ENCODE measurements at regions not wholly inside any gene's neighbourhood (a gene's known extent, or its start where the extent isn't known, plus 50 kb on each side); places are given as distances from the start of the nearest gene placed in this dataset.
"Not testable (repeated sequence)": the region's sequence is repeated elsewhere in the genome, so short reads cannot be mapped to it uniquely, and the experiment has no call there.

DNA sequence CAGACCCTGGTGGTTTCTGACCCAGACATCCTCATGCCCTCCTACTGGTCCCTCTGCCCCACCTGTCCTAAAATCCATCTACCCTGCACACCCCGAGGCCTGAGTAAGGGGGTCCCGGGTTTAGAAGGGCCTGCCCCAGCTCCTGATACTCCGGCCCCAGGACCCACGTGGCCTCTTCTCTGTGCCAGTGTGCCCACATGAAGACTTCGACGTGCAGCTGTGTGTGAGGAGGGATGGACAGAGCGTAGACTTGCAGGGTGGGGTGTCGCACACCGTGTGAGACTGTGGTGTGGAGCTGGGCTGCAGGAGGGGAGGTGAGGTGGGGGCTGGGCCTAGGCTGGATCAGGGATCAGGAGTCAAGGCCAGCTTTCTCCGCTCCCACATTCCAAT is 461.1 kb downstream of the PTPRU start:
- DNase-seq (ENCODE audit: extremely low read depth in 1 of 2, low read depth in 1 of 2), result no peak

DNA sequence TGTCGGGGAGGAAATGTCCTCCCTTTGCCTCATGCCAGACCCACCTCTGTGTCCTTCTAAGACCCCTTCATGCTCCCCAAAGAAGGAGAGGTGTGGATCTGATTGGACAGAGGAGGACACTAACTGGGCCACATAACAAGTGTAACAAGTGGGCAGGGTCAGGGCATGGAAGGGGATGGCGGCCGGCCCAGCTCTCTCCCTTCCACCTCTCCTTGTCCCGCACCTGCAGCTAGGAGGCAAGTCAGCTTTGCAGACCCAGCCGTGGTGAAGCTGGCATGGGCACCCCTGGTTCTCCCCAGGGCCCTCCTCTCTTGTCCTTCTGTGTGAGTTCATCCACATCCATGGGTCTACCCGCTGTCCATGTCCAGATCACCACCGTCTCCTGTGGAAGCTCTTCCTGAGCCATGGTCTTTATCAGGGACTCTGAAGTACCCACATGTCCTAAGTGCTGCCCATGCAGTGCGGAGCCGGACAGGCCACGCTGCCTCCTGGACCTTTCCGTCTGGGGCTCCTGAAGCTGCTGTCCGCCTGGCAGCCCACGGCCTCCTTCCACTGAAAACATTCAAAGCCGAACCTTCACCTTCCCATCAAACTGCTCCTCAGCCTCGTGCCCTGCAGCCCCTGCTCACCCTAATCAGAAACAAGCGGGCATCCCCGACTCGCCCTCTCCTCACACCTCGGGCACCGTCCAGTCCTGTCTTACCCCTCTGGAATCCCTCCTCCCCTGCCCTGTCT is 460.5 kb downstream of the PTPRU start:
- DNase-seq (ENCODE audit: extremely low read depth in 1 of 2, low read depth in 1 of 2), result no peak

DNA sequence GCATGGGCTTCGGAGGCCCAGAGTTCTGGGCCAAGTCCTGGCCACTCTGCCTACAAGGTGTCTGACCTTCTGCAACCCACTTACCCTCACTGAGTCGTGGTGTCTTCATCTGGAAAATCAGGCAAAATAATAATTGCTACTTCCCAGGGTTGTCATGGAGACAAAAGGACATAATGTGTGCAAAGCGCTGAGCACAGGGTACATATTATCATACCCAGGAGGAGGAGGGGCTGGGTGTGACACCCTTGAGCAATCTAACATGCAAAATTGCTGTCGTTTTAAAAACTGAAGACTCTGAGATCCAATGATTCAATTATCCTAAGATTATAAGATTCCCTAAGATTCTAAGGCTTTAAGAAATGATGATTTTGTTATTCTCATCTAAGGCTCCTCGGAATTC is 459.5 kb downstream of the PTPRU start:
- no peak for DNase-seq (ENCODE audit: extremely low read depth in 1 of 2, low read depth in 1 of 2)

DNA sequence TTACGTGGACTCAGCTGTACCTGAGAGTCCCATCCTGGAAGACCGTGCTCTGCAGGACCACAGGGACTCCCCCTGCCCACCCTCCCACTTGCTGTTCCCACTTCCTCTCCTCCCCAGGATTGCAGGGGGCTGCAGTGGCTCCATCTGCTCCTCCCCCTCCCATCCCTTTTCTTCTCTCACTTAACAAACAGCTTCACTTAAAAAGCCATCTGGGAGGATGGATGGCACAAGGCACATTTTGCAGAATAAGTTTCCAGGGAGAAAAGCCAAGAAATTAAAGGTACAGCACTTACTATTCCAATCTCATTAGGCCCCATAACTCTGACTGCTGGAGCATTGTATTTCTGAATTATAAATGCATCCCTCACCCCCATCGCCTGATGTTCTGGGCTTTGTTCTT is 458.7 kb downstream of the PTPRU start:
- DNase-seq (ENCODE audit: extremely low read depth in 1 of 2, low read depth in 1 of 2), result no peak

DNA sequence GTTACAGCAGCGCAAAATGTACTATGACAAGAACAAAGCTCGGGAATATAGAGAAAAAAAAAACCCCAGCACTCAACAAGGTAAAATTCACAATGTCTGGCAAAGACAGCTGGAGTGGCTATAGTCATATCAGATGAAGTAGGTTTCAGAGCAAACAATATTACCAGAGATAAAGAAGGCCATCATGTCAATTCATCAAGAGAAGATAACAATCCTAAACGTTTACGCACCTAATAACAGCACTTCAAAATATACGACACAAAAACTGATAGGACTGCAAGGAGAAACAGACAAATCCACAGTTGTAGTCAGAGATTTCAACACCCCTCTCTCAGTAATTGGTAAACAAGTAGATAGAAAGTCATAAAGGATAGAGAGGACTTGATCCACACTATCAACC is 455.2 kb downstream of the PTPRU start:
- DNase-seq (ENCODE audit: extremely low read depth in 1 of 2, low read depth in 1 of 2), result no peak

DNA sequence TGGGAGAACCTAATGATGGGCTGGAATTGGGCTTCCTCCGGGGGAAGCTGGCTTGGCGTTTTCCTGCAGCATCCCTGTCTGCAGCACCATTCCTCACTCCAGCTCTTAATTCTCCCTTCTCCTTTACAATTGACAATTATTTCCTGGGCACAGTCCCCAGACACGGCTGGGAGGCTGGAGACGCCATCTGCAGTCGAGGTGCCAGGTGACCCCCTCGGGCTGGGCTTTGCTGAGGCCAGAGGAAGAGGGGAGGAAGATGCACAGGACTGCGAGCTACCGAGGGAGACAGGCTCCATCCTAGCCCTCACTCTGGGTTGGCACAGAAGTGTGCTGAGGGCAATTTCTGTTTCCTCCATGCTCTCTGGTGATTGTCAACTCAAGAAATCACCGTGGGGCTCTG is 453.8 kb downstream of the PTPRU start:
- DNase-seq (ENCODE audit: extremely low read depth in 1 of 2, low read depth in 1 of 2), result no peak

DNA sequence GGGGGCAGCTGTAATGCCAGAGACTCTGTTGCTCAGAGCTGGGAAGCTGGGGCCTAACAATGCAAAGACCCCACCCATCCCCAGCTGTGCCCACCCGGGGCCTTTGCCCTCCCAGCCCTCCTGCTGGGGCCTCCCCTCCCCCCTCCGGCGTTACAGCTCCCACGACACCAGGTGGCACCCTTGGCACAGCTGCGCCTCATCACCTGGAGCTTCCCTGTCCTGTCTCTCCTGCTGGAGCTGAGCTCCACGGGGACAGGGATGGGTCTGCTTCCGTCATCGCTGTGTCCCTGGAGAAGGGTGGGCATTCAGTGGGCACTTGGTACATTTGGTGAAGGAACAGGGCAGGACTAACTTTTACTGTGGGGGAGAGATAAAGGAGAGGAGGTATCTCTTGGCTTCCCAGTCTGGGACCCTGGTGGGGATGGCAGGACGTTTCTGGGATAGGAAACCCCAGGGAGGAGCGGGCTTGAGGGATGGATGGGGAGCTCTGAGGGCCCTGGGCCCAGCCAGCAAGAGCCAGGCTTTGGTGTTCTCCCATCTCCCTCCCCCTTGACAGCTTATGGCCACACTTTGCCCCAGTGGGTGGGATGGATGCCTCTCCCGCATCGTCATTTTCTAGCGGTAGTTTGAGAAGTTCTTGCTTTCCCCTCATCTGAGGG is 453.2 kb downstream of the PTPRU start:
- DNase-seq (ENCODE audit: extremely low read depth in 1 of 2, low read depth in 1 of 2), result no peak

DNA sequence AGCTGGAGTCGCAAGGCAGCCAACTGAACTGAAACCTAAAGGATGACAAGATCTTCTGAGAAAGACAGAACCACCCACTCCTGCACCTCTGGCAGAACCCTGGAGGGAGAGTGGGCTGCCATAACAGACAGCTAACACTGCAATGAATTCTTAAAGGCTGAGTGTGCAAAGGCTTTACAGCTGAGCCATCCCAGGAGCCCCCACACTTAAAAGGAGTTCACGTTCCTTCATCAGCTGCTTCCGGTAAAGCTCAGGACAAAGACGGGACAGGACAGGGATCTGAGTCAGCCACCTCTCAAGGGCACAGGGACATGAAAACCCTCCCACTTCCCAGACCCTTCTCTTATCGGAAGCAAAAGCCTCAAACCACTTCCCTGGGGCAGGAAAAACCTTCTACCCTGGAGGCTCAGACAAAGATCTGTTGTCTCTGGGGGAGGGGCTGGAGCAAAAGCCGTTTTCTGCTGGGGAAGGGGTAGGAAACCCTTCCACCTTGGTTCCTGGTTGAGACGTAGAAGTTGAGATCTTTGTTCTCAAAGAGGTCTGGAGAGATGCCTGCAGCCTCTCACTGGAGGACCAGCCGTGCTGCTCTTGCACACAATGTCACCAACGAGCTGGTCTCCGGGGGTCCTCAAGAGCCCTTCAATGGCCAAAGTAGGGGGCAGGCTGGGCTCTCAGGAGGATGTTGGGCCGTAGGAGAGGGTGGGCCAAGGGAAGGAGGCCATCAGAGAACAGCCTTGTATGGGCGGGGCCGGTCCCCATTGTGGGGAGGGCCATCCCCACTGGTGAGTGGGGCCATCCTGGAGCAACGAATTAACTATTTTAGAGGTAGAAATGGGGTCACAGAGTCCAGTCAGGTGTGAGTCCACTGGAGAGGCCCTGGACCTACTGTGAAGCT is 452.4 kb downstream of the PTPRU start:
- no peak for DNase-seq (ENCODE audit: extremely low read depth in 1 of 2, low read depth in 1 of 2)

DNA sequence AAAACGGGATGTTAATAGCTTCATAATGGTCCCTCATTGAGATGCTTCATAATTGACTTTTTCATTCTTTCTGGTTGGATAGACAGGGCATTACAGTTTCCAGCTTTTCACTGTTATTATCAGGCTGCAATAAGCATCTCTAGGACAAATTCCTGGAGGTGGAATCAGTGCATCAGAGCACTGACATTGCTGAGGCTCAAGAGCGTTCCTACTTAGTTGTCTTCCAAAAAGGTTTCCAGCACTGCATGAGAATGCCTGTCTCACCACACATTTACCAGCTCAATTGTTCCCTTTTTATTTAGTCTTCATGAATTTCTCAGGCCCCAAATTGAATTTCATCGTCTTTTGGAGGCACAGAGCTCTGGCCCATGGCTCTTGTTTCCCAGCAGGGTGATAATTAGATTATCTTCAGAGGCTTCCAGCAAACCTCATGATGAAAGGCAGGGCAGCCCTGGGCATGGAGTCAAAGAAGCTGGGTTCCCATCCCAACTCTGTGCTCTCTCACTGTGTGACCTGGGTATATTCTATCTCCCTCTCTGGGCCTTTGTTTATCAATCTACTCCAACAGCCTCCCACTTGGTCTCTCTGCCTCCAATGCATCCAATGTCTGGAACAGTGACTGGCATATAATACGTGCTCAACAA is 451.4 kb downstream of the PTPRU start:
- DNase-seq (ENCODE audit: extremely low read depth in 1 of 2, low read depth in 1 of 2), result no peak

DNA sequence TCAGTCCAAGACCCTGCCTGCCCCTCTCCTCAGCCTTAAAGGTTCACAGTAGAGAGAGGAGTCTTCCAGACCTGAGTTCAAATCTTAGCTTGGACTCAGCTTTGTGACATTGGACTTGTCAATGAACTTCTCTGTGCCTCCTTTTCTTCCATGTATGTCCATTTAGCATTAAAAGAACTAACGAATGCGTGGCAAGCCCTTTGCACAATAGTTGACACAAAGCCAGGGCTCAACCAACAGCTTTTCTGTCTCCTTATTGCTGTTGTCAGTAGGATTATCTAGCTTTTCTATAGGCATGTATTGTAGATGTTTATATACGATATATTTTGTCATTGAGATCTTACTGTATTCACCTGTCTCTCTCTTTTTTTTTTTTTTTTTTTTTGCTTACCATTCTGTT is 450.8 kb downstream of the PTPRU start:
- no peak for DNase-seq (ENCODE audit: extremely low read depth in 1 of 2, low read depth in 1 of 2)

DNA sequence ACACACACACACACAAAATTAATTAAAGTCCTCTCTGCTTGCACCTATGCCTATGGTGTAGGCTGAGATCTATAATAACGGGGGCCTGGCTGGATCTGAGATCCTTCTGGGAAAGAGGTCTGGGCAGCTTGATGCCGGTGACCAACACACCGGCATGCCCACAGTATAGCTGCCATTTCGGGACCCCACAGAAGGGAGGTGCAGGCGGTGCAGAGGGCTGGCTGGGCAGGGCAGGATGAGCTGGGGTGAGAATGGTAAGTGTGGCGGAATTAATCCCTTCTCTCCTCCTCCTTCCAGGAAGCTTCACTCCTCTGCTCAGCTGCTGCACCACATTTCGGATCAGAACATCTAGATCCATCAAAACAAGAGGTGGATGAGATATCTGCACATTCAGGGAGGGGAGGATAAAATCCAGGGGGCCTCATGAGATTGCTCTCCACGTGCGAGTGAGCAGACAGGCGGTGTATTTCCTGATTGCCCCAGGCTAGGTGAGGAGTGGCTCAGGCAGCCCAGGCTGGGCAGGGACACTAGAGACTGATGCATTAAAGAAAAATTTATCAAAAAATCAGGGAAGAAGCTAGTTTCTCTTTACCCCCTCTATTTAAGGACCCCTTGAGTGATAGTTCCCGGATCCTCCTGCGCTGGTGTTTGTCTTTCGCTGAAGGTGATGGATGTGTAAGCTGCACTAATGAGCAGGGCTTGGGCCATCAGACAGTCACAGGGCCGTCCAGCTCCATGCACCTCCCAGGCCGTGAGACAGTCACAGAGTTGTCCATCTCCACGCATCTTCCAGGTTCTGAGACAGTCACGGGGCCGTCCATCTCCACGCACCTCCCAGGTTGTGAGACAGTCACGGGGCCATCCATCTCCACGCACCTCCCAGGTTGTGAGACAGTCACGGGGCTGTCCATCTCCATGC is 449.9 kb downstream of the PTPRU start:
- DNase-seq (ENCODE audit: extremely low read depth in 1 of 2, low read depth in 1 of 2), result no peak

DNA sequence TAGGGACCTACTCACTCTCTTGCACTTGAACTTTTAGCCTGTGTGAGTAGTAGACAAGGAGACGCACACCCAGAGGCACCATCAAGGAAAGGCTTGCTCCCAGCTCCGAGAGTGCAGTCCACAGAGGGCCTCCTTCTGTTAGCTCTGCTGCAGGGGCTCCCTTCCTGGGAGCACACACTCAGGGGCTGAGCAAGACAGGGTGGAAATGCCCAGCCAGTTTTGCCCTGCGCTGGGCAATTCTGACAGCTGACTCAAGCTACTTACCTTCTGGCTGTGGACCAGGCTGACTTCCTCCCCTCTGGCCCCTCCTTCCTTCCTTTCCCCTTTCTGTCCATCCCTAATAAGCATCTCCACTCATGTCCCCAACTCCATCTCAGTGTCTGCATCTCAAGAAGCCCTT is 449.1 kb downstream of the PTPRU start:
- DNase-seq (ENCODE audit: extremely low read depth in 1 of 2, low read depth in 1 of 2), result no peak

DNA sequence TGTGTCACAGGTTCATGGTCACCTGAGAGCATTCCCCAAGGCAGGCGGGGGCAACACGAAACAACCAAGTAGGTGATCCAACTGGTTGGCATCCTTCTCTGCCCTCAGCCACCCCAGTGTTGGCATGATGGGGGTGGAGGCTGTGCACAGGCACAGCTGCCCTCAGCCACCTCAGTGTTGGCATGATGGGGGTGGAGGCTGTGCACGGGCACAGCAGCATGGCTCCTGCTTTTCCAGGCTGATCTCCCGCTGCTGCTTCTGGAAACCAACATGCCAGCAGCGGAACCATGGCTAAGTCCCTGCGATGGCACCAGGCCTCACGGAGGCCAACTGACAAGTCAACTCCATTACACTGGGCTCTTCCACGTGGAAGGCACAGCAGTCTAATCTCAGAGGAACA is 447.8 kb downstream of the PTPRU start:
- DNase-seq (ENCODE audit: extremely low read depth in 1 of 2, low read depth in 1 of 2), result no peak

DNA sequence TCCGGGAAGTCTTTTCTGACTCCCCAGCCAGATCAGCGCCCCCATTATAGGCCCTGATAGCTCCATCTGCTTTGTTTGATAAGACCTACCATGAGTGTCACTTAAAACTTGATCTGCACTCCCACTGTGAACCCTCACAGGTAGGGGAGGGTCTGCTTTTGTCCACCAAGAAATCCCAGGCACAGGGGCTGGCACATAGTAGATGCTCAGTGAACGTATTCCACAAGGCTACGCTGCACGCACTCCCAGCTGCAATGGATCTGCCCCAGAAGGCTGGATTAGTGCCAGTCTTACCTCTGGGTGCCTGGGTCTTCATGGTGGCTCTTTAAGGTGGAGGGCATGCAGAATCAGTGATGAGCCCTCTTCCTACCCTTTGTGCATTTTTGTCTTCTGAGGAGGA is 447.1 kb downstream of the PTPRU start:
- DNase-seq (ENCODE audit: extremely low read depth in 1 of 2, low read depth in 1 of 2), result no peak

DNA sequence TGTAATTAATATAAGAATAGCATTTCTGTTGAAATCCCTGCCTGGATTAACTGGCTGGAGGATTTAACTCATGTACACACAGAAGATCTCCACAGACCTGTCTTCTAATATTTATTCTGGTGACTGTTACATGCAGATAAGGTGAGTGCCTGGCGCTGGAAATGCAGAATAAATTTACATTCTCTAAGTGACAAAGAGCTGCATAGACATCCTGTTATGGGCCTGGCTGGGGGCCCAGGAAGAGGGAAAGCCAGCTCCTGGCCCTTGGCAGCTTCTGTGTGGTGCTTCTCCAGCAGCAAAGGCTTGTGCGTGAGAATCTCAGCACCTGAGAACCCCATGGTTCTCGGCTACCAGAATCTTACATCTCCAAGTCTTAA is 446.6 kb downstream of the PTPRU start:
- DNase-seq (ENCODE audit: extremely low read depth in 1 of 2, low read depth in 1 of 2), result no peak

DNA sequence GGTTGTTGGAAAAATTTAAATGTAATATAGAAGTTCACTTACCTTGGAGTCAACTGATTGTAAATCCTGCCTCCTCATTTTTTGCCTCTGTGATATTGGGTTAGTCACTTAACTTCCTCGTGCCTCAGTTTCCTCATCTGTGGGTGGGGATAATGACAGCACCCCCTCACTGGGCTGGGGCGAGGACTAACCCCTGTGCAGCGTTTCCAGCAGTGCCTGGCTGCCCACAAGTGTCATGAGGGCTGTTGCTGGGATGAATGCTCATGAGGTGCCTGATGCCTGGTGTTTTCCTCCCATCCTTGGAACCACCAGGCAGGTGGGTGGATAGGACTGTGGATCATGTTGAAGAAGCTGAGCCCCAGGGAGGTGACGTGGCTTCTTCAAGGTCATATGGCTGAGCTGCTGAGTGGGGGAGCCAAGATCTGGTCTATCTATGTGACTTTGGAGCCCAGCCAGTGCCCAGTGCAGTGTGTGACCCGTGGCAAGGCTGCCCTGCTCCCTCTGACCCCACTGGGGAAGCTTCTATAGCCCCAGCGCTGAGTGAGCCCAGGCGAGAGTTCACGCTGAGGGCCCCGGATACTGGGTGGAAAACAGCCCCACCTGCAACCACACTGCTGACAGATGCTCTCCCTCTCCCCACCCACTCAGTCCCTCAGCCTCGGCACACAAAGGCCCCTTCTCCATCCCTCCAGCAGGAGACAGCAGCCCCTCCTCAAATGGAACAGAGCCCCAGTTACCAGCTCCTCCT is 446.0 kb downstream of the PTPRU start:
- DNase-seq (ENCODE audit: extremely low read depth in 1 of 2, low read depth in 1 of 2), result no peak

DNA sequence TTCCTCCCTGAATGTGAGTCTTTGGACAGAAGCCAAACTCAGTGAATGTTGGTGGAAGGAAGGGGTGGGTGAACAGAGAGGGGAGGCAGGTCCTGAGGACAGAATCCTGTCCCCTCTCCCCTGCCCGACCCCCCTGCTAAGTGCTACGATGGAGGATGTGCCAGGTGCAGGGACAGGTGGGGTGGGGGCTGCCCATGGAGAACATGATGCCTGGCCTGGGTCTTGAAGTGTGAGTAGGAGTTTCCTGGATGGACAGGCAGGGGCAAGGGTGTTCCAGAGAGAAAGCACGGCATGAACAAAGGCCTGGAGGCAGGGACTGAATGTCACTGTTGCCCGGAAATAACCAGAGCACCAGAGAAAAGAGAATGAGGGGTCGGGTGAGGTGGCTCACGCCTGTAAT is 445.1 kb downstream of the PTPRU start:
- DNase-seq (ENCODE audit: extremely low read depth in 1 of 2, low read depth in 1 of 2), result not testable (repeated sequence)

DNA sequence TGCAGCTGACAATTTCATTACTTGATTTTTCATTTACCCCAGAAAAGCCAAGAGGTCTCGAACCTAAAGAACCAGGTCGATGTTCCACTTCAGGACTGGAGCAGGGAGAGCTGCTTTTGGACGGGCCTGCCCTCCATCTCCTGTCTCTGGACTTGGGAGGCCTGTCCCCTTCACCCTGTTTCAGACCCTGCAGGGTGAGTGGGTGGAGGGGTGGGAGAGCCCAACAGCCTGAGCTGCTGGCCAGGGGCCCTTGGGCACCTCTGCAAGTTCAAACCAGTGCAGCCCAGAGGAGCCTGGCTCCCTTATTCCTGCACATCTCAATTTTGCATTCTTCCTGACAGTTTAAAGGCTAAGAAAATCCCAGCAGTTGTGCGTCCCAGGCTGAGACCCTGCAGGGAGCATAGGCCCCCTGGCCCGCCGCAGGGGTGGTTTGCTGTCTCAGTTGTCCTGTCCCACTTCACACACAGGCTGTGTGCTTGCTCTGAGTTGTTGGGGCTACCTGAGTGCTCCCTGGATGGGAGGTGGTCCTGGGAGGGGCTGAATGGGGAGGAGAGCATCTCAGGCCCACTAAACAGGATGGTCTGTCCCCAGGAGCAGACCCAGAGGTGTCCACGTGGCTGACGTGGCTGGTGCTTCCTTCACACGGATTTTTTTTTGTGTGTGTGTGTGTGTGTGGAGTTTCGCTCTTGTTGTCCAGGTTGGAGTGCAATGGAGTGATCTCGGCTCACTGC is 443.7 kb downstream of the PTPRU start:
- no peak for DNase-seq (ENCODE audit: extremely low read depth in 1 of 2, low read depth in 1 of 2)

DNA sequence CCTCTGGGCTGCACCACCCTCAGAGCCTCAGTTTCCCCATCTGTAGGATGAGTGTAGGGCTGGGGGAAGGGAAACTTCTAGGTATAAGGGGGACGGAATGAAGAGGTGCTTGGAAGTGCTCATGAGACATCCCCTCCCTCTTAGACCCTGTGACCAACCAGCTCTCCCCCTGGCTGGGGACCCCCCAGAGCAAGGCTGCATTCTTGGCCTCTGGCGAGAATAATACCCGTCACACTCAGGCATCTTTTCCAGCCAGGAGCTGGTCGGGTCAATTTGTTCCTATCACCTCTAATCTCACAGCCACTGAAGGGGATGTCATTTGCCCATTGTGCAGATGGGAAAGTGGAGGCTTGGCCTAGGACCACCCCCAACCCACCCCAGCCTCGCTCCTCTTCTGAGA is 443.0 kb downstream of the PTPRU start:
- DNase-seq (ENCODE audit: extremely low read depth in 1 of 2, low read depth in 1 of 2), result no peak

Data from activated CD8-positive, alpha-beta memory T cell treated with anti-CD3 and anti-CD28 coated beads for 1 hour (primary cell).